GM19468 (cell line): ENCODE measurements at regions not wholly inside any gene's neighbourhood (a gene's known extent, or its start where the extent isn't known, plus 50 kb on each side); places are given as distances from the start of the nearest gene placed in this dataset.
"Not testable (repeated sequence)": the region's sequence is repeated elsewhere in the genome, so short reads cannot be mapped to it uniquely, and the experiment has no call there.

Experiments used
- ATAC-seq: cut with Tn5 transposase; IDR thresholded peaks from one replicate; pipeline ENCODE4 v1.9.1; 2021; ENCODE audit warnings: mild to moderate bottlenecking, moderate library complexity, moderate number of reproducible peaks; ENCODE audit not compliant: unreplicated experiment; ENCODE audit errors: extremely low read depth

DNA sequence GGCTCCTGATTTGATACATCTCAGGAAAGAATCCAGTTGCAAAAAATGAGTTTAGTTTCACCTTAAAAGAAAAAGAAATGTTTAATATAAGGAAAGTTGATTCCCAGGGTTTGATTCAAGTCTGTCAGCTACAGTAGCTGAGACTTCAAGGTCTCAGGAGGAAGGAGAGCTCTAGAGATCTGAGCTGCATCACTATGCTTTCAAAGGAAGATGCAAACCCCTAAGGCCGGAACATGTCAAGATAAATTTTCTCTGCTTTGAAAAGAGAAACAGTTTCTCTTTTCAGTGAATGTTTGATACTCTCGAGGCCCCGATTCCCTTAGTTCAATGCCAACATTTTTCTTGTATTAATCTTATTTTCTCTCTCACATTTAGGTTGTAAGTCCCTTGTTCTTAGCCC, 128.6 kb downstream of the RGPD3 start:
- ATAC-seq, result no peak

DNA sequence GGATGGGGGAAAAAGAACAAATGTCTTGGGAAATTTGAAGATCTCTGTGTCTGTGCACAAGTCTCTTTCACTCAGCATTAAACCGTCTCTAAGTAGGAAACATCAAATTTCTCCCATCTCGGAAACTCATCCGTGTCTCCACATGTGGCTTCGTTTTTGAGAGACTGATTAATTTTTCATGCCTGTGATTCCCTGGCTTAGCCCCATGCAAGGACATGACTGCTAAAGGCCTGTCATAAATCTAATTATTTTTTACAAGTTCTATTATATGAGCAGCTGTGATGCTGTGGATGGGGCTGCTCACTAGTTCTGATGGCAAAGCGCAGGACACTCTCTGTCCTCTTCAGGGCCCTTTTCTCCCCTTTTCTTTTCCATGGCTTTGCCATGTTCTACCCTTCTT, 129.1 kb downstream of the RGPD3 start:
- ATAC-seq, result no peak

DNA sequence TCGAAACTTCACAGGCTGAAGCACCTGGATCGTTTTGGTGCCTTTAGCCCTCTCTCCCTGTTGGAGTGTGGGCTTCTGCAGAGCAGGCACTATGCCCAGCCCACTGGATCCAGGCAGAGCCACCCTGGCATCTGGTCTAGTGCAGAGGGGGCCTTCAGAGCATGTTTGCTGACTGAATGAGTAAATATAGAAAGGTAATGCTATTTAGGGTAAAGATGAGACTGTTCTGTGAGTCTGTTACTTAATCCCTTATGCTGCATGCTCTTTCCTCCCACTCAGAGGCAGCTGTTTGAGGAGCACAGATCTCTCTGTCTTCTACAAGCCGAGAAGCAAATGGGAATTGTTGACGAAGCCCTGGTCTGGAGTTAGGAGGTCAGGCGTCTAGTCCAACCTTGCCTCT, 130.2 kb downstream of the RGPD3 start:
- no peak for ATAC-seq

DNA sequence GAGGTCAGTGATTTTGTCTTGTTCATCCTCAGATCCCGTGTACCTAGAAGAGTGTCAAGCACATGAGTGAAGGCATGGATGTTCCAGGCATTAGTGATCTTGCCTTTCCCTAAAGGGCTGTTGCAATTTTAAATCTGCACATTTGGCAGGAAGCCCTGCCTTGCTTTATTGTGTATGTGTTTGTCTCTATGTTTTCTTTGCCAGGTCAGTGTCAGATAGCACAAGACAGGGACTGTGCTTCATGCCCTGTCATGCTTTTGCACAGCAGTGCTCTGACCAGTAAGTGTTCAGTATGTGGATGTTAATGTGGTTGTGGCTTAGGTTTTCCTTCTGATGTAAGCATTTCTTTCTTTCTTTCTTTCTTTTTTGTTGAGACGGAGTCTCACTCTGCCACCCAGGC, 131.5 kb downstream of the RGPD3 start:
- no peak for ATAC-seq

DNA sequence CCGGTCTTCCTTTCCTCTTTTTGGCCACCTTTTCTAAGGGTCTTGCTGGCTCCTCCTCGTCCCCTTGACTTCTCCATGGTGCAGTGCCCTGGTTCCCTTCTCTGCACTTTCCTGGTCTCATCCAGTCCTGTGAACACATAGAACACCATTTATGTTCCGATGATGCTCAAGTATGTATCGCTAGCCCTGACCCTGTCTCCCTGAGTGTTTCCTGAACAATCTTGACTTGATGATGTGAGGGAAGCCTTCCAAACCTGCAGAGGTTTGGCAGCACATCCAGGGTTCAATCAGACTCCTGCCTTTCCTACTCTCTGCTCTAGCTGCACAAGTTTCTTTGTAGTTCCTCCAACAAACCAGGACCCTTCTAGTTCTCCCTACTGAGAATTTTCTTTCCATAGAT, 132.1 kb downstream of the RGPD3 start:
- ATAC-seq, result no peak

DNA sequence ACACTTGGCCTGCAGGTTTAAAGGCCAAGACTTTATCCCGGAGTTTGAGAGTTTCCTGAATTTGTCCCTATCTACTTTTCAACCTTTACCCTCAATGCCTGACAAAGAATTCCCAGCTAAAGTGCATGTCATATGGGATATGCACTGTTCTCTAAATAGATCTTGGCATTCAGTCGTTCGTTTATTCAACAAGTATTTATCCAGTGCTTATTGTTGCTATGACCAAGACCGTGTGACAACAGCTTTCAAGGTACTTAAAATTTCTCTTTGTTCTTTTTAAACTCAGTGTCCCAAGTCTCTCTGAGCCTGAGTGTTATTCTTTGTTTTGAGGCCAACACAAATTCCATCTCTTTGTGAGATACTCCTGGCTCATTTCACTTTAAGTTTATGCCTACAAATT, 133.4 kb downstream of the RGPD3 start:
- no peak for ATAC-seq

DNA sequence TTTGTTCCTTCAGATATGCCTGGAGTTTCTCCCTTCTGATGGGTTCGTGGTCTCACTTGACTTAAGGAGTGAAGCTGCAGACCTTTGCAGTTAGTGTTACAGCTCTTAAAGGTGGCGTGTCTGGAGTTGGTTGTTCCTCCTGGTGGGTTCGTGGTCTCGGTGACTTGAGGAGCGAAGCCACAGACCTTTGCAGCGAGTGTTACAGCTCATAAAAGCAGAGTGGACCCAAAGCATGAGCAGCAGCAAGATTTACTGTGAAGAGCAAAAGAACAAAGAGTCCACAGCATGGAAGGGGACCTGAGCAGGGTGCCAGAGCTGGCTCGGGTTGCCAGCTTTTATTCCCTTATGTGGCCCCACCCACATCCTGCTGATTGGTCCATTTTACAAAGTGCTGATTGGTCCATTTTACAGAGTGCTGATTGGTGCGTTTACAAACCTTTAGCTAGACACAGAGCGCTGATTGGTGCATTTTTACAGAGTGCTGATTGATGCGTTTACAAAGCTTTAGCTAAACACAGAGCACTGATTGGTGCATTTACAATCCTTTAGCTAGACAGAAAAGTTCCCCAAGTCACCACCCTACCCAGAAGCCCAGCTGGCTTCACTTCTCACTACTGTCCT, 134.8 kb downstream of the RGPD3 start:
- ATAC-seq, result not testable (repeated sequence)

DNA sequence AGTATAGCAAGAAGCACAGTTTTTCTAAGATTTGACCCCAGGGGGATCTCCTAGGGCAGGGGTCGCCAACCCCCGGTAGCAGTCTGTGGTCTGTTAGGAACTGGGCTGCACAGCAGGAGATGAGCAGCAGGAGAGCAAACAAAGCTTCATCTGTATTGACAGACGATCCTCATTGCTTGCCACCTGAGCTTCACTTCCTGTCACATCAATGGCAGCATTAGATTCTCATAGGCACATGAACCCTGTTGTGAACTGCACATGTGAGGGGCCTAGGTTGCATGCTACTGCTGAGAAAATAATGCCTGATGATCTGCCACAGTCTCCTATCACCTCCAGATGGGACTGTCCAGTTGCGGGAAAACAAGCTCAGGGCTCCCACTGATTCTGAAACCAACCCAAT, 136.2 kb downstream of the RGPD3 start:
- no peak for ATAC-seq

DNA sequence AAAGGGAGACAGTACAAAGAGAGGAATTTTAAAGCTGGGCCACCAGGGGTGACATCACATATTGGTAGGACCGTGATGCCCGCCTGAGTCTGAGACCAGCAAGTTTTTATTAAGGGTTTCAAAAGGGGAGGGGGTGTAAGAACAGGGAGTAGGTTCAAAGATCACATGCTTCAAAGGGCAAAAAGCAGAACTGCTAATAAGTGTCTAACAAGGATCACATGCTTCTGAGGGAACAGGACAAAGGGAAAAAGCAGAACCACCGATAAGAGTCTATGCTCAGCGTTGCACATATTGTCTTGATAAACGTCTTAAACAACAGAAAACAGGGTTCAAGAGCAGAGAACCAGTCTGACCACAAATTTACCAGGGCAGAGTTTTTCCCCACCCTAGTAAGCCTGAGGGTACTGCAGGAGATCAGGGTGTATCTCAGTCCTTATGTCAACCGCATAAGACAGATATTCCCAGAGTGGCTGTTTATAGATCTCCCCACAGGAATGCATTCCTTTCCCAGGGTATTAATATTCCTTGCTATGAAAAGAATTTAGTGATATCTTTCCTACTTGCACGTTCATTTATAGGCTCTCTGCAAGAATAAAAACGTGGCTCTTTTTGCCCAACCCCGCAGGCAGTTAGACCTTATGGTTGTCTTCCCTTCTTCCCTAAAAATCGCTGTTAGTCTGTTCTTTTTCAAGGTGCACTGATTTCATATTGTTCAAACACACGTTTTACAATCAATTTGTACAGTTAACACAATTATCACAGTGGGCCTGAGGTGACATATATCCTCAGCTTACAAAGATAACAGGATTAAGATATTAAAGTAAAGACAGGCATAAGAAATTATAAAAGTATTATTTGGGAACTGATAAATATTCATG, 136.5 kb upstream of the UXS1 start:
- ATAC-seq, result not testable (repeated sequence)

DNA sequence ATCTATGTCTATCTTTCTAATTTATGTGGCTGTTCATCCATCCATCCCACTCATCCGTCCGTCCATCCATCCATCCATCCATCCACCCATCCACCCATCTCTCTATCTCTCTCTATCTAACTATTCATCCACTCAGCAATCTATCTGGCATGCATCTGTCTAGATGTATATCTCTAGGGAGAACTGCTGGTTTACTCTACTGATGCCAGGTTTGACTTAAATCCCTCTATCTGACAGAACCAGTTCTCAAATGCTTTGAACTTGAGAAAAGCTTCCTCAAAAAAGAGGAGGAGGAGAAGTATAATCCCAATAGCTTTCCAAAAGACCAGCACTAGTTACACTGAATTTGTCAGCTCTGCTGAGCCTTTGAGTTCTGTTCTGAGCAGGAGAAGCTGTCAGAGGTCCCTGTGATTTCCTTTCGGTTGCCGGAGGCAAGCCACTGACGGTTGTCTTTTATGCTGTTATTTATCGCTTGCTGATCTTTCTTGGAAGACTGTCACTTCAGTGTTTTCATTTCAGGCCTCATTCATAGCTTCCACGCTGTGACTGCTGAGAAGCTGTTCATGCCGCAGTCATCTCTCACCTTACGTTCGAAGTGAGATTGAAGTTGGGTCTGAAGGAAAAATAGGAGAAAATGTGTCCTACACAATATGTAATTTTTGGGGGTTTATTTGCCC, 129.4 kb upstream of the UXS1 start:
- no peak for ATAC-seq

DNA sequence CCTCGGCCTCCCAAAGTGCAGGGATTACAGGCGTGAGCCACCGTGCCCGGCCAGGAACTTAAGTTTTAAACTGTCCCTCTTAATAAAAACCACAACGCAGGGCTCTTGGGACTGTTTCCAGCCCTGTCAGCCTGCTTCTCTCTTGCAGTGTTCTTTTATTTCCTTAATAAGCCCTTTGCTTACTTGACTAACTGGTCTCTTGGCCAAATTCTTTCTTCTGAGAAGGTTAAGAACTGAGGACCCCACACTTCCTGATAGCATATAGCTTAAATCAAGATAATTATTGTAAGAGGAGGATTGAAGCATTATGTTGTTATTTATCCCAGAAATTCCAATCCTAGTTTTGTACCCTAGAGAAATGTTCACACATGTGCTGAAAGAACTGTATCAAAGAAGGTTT, 128.2 kb upstream of the UXS1 start:
- no peak for ATAC-seq

DNA sequence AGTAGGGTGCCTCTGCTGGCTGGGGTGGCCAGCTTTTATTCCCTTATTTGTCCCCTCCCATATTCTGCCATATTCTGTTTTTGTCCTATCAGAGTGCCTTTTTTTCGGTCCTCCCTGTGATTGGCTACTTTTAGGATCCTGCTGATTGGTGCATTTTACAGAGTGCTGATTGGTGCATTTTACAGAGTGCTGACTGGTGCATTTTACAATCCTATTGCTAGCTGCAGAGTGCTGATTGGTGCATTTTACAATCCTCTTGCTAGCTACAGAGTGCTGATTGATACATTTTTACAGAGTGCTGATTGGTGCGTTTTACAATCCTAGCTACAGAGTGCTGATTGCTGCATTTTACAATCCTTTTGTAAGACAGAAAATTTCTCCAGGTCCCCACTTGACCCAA, 126.3 kb upstream of the UXS1 start:
- not testable (repeated sequence) for ATAC-seq

DNA sequence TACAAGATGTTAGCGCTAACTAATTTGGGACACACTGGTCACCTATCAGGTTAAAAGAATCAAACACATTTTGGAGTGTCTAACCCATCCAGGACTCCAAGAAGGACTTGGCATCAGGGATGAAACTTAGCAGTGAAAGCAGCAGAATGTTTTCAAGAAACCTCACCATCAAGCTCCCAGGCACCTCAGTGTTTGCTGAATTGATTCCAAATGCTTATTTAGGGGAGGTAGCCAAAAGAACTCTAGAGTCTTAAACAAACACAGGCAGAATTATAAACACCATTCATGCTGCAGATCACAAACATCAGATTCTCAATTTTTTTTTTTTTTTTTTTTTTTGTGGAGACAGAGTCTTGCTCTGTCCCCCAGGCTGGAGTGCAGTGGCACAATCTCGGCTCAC, 122.8 kb upstream of the UXS1 start:
- no peak for ATAC-seq

DNA sequence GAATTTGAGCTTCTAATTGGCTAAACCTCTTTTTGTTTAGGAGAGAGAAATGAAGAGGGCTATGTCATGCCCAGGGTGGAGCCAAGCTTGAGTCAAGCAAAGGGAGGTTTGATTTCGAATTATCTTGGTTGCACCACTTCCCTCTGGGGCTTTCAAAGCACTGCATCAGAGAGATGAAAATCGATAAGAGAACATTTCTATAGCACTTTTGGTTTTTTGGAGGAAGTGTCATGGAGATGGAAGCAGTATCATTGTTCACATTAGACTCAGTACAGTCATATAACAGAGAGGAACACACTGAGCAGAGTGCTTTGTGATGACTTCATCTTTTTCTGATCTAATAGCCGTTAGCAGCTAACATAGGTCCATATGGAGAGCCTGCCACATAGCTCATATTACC, 120.3 kb upstream of the UXS1 start:
- ATAC-seq, result no peak

DNA sequence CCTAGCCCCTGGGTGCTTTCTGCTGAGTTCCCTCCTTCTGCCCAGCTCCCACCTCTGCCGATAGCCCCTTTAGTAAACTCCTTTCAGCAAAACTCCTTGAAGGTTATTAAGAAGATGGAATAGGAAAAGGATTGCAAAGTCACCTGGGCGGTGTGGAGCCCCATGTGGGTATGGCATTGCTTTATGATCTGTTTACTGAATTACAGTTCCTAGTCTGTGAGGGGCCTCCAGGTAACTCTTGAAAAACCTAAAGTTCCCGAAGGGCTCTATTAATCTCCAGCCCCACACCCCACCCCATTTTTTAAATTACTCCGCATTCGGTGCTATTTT, 116.9 kb upstream of the UXS1 start:
- no peak for ATAC-seq

DNA sequence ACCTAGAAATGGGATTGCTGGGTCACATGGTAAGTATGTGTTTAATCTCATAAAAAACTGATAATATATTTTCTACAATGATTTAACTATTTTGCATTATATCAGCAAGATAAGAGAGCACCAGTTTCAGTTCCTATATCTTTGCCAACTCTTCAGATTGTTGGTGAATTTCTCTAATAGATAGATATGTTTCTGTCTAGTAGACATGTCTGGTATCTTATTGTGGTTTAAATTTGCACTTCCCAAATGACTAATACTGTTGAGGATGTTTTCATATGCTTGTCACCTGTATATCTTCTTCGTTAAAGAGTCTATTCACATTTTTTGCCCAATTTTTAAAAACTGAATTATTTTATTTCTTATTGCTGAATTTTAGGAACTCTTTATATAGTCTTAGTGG, 113.8 kb upstream of the UXS1 start:
- no peak for ATAC-seq

DNA sequence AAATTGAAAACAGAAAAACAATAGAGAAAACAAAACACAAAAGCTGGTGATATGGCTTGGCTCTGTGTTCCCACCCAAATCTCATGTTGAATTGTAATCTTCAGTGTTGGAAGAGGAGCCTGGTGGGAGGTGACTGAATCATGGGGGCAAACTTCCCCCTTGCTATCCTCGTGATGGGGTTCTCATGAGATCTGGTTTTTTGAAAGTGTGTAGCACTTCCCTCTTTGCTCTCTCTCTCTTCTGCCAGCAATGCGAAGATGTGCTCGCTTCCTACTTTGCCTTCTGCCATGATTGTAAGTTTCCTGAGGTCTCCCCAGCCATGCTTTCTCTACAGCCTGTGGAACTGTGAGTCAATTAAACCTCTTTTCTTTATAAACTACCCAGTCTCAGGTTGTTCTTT, 112.3 kb upstream of the UXS1 start:
- no peak for ATAC-seq

DNA sequence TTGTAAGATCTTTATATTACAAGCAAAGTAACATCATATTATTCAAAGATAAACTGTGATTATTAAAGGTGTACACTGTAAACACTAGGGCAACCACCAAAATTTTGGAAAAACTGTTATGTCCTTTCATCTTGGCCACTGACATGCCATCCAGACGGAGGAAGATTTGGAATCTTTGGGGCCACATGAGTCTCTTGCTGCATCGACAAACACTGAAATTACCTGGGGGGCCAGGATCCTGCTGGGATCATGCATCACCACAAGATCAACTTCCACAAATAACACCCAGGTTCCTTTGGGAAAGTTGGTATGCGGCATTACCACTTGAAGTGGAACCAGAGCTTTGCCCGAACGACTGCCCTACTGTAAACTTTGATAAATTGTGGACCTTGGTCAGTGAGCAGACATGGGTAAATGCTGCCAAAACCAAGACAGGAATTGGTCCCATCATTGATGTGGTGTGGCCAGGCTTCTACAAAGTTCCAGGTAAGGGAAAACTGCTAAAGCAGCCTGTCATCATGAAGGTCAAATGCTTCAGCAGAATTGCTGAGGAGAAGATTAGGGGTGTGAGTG, 110.6 kb upstream of the UXS1 start:
- no peak for ATAC-seq

DNA sequence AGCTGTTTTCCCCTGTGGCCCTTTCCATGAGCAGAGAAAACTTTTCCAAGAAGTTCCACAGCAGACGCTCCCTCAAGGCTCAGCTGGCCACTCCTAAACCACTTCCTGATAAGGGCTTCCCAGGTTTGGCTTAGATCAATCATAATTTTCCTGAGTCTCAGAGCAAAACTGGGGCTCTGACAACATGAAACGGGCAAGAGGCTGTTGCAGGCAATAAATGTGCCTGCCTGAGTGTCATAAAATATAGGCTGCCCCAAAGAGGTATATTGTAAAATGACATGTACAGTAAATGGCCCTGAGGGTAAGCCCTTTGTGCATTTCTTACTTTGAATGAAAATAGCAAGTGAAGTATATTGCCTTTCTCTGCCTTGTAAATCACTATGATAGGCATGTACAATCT, 105.6 kb upstream of the UXS1 start:
- ATAC-seq, result no peak

DNA sequence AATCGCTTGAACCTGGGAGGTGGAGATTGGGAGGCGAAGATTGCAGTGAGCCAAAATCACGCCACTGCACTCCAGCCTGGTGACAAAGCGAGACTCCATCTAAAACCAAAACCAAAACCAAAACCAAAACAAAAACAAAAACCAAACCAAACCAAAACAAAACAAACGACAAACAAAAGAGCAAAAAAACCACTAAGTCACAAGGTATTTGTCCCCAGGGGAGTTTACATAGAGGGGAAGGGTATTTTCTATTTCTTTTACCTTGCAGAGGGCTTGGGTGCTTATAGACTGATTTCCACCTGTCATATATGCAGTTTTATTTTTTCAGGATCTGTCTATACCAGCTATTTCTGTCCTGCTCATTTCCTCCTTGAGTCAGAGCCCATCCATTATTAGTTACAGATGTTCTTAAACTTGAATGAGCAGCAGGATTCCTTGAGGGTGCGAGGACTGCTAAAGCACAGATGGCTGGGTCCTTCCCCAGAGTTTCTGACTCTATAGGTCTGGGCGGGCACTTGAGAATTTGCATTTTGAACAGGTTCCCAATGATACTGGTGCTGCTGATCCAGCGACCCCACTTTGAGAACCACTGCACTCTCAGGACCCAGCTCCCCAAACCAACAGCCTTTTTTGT, 102.2 kb upstream of the UXS1 start:
- no peak for ATAC-seq

DNA sequence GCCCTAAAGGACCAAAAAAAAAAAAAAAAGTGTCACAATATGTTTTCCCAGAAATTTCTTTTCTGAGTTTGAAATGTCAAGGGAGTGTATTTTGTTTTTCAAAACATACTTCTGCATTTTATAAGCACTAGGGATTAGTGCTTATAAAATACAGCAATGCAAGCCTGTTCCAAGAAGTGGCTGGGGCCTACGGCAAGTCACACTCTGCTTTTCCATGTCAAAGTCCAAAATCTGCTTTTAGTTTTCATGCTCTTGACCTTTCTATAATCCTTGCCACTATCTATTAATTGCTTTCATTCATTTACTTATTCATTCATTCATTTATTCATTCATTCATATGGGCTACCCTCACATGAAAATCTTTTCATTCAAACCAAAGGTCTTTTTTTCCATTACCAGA, 100.1 kb upstream of the UXS1 start:
- no peak for ATAC-seq
